Neural cell (in vitro differentiated cells): ENCODE measurements at regions not wholly inside any gene's neighbourhood (a gene's known extent, or its start where the extent isn't known, plus 50 kb on each side); places are given as distances from the start of the nearest gene placed in this dataset.
"Not testable (repeated sequence)": the region's sequence is repeated elsewhere in the genome, so short reads cannot be mapped to it uniquely, and the experiment has no call there.

Experiments used
- H2AFZ ChIP-seq: fragments of 200-600, 300-800 bp; sonication (generic), shearing (Covaris generic); 2 replicates; pipeline ENCODE4 v1.6.0; 2014; ENCODE audit warnings: low read depth, mild to moderate bottlenecking, antibody characterized with exemption, low read length, moderate library complexity
- H3F3A ChIP-seq: fragments of 200-600 bp; shearing (Covaris generic); 2 replicates; pipeline ENCODE4 v1.6.1; 2016; ENCODE audit warnings: mild to moderate bottlenecking, moderate library complexity, mixed read lengths, antibody characterized with exemption, low read length; ENCODE audit not compliant: insufficient read depth, poor library complexity, severe bottlenecking
- H3K27ac ChIP-seq: fragments of 200-600, 300-800 bp; sonication (generic), shearing (Covaris generic); 2 replicates; pipeline ENCODE4 v1.5.1; 2014; ENCODE audit warnings: mild to moderate bottlenecking, low read length, moderate library complexity
- H3K27me3 ChIP-seq: fragments of 300-800, 200-600 bp; sonication (generic), shearing (Covaris generic); 2 replicates; pipeline ENCODE4 v1.6.0; 2014; ENCODE audit warnings: mild to moderate bottlenecking, low read depth, low read length, moderate library complexity; ENCODE audit not compliant: insufficient read depth
- H3K36me3 ChIP-seq: fragments of 300-800, 200-600 bp; sonication (generic), shearing (Covaris generic); 2 replicates; pipeline ENCODE4 v1.5.1; 2014; ENCODE audit warnings: mild to moderate bottlenecking, antibody characterized with exemption, low read length, moderate library complexity; ENCODE audit not compliant: insufficient read depth
- H3K4me2 ChIP-seq: fragments of 300-800, 200-600 bp; sonication (generic), shearing (Covaris generic); 2 replicates; pipeline ENCODE4 v1.6.0; 2014; ENCODE audit warnings: mild to moderate bottlenecking, low read length
- H3K4me3 ChIP-seq: fragments of 300-800, 200-600 bp; sonication (generic), shearing (Covaris generic); 2 replicates; pipeline ENCODE4 v1.5.1; 2014; ENCODE audit warnings: mild to moderate bottlenecking, low read length, moderate library complexity
- H3K79me2 ChIP-seq: fragments of 200-600 bp; shearing (Covaris generic); replicated peaks from 2 replicates; pipeline ENCODE4 v1.6.0; 2014; ENCODE audit warnings: mild to moderate bottlenecking, low read length, moderate library complexity; ENCODE audit not compliant: insufficient read depth
- H3K9ac ChIP-seq: fragments of 300-800, 200-600 bp; sonication (generic), shearing (Covaris generic); 2 replicates; pipeline ENCODE4 v1.6.1; 2016; ENCODE audit warnings: mild to moderate bottlenecking, low read length, mixed read lengths
- H3K9me2 ChIP-seq: fragments of 200-600 bp; shearing (Covaris generic); 2 replicates; pipeline ENCODE4 v1.6.1; 2016; ENCODE audit warnings: mild to moderate bottlenecking, low read length, mixed read lengths; ENCODE audit not compliant: insufficient read depth
- H3K9me3 ChIP-seq: fragments of 200-600, 300-800 bp; sonication (generic), shearing (Covaris generic); 2 replicates; pipeline ENCODE4 v1.6.1; 2016; ENCODE audit warnings: mild to moderate bottlenecking, mixed run types, low read length, moderate library complexity, mixed read lengths
- H4K20me1 ChIP-seq: fragments of 200-600 bp; shearing (Covaris generic); 2 replicates; pipeline ENCODE4 v1.6.1; 2016; ENCODE audit warnings: mild to moderate bottlenecking, mixed run types; ENCODE audit not compliant: insufficient read depth
- CTCF ChIP-seq: fragments of 450-650 bp; IDR thresholded peaks from 2 replicates; pipeline ENCODE4 v1.5.1; 2014; ENCODE audit warnings: antibody characterized with exemption, mild to moderate bottlenecking, moderate library complexity; ENCODE audit not compliant: poor library complexity, severe bottlenecking
- EP300 ChIP-seq: fragments of 450-650 bp; conservative IDR thresholded peaks from 2 replicates; pipeline ENCODE4 v1.6.1; 2014; ENCODE audit warnings: antibody characterized with exemption, mild to moderate bottlenecking, moderate library complexity; ENCODE audit not compliant: poor library complexity, severe bottlenecking
- EZH2 ChIP-seq: fragments of 200-600, 300-800 bp; shearing (Covaris generic), sonication (generic); IDR thresholded peaks from 2 replicates; pipeline ENCODE4 v1.6.1; 2014; ENCODE audit warnings: antibody characterized with exemption, low read length, borderline replicate concordance, mild to moderate bottlenecking; ENCODE audit not compliant: insufficient read depth, poor library complexity, severe bottlenecking
- MXI1 ChIP-seq: fragments of 450-650 bp; conservative IDR thresholded peaks from 2 replicates; pipeline ENCODE4 v1.6.1; 2014; ENCODE audit warnings: antibody characterized with exemption, mild to moderate bottlenecking; ENCODE audit not compliant: poor library complexity, severe bottlenecking
- POLR2AphosphoS5 ChIP-seq: IDR thresholded peaks from 2 replicates; pipeline ENCODE4 v1.6.1; 2012
- RAD21 ChIP-seq: fragments of 450-650 bp; conservative IDR thresholded peaks from 2 replicates; pipeline ENCODE4 v1.6.1; 2014; ENCODE audit warnings: antibody characterized with exemption, mild to moderate bottlenecking, moderate library complexity
- REST ChIP-seq: IDR thresholded peaks from 2 replicates; pipeline ENCODE4 v1.6.1; 2012; ENCODE audit warnings: borderline replicate concordance
- SMC3 ChIP-seq: fragments of 450-650 bp; conservative IDR thresholded peaks from 2 replicates; pipeline ENCODE4 v1.6.1; 2014; ENCODE audit warnings: antibody characterized with exemption, mild to moderate bottlenecking, moderate library complexity; ENCODE audit not compliant: poor library complexity
- TAF1 ChIP-seq: IDR thresholded peaks from 2 replicates; pipeline ENCODE4 v1.6.1; 2012; ENCODE audit warnings: low read depth

GRCh38 chr9:26639761-26640160 is 252.8 kb downstream of the CAAP1 start:
- Histone ChIP-seq H3K4me3 (no peak overlapping the region), H3K36me3 (no peaks in the 10 kb centered on the region), H3F3A (no peaks in the 10 kb centered on the region), H3K79me2 (no peaks in the 10 kb centered on the region), H4K20me1 (no peaks in the 10 kb centered on the region), H3K9me2 (no peaks in the 10 kb centered on the region), H3K27ac (no peak overlapping the region), H3K27me3 (no peaks in the 10 kb centered on the region), H3K9ac (no peak overlapping the region), H3K9me3 (no peaks in the 10 kb centered on the region), H3K4me2 (no peak overlapping the region), H2AFZ (no peak overlapping the region)
- no peak for TF ChIP-seq TAF1
- TF ChIP-seq EZH2: no peak
- no peak for TF ChIP-seq RAD21
- TF ChIP-seq MXI1: no peak
- no peak for TF ChIP-seq SMC3
- TF ChIP-seq EP300: no peak
- no peak for TF ChIP-seq CTCF
- TF ChIP-seq POLR2AphosphoS5: no peak
- no peak for TF ChIP-seq REST

GRCh38 chr9:26637101-26637500 is 255.5 kb downstream of the CAAP1 start:
- no peaks in the 10 kb centered on the region for H4K20me1 ChIP-seq
- no peak overlapping the region for H3K4me2 ChIP-seq
- no peaks in the 10 kb centered on the region for H3F3A ChIP-seq
- no peak overlapping the region for H2AFZ ChIP-seq
- H3K27me3 ChIP-seq: no peaks in the 10 kb centered on the region
- no peak overlapping the region for H3K4me3 ChIP-seq
- no peaks in the 10 kb centered on the region for H3K9me2 ChIP-seq
- H3K79me2 ChIP-seq: no peaks in the 10 kb centered on the region
- H3K27ac ChIP-seq: no peak overlapping the region
- no peak for TF ChIP-seq MXI1
- TF ChIP-seq POLR2AphosphoS5: no peak
- no peak for TF ChIP-seq RAD21
- TF ChIP-seq EP300: no peak
- TF ChIP-seq EZH2: no peak
- no peak for TF ChIP-seq CTCF
- no peak overlapping the region for H3K9ac ChIP-seq
- peaks cover 2% of the 10 kb centered on the region for H3K9me3 ChIP-seq
- no peaks in the 10 kb centered on the region for H3K36me3 ChIP-seq

- not testable (repeated sequence) for H3K79me2 ChIP-seq, H3K36me3 ChIP-seq, H3K9me2 ChIP-seq, H3K4me3 ChIP-seq, H2AFZ ChIP-seq, H3K9me3 ChIP-seq, H4K20me1 ChIP-seq, H3K27me3 ChIP-seq, H3F3A ChIP-seq, H3K9ac ChIP-seq, H3K4me2 ChIP-seq, H3K27ac ChIP-seq
Measured at GRCh38 chr9:26613851-26614350, 278.7 kb downstream of the CAAP1 start.
